ENCODE measurements at regions not wholly inside any gene's neighbourhood (a gene's known extent, or its start where the extent isn't known, plus 50 kb on each side); places are given as distances from the start of the nearest gene placed in this dataset.
"Not testable (repeated sequence)": the region's sequence is repeated elsewhere in the genome, so short reads cannot be mapped to it uniquely, and the experiment has no call there.

- no peak for DNase-seq
These were observed 149.1 kb downstream of the NFKBIZ start for GRCh38 chr3:101998256-101998926.

GRCh38 chr3:101999177-101999779 is 150.0 kb downstream of the NFKBIZ start:
- DNase-seq: peak in 1 of 5 experiments; percentile 22

- peak in 1 of 5 experiments; percentile 61 for DNase-seq
These were observed 151.4 kb downstream of the NFKBIZ start for GRCh38 chr3:102000620-102001209.

GRCh38 chr3:102002056-102002455 is 152.7 kb downstream of the NFKBIZ start:
- no peak for DNase-seq

GRCh38 chr3:102004561-102004960 is 155.2 kb downstream of the NFKBIZ start:
- no peak for DNase-seq

- DNase-seq: no peak
These were observed 156.2 kb downstream of the NFKBIZ start for GRCh38 chr3:102005551-102005950.

- no peak for DNase-seq
These were observed 157.6 kb downstream of the NFKBIZ start for GRCh38 chr3:102006812-102007485.

GRCh38 chr3:102008436-102008835 is 159.1 kb downstream of the NFKBIZ start:
- DNase-seq: not testable (repeated sequence)

- no peak for DNase-seq
These were observed 167.1 kb downstream of the NFKBIZ start for GRCh38 chr3:102016417-102016816.

GRCh38 chr3:102017784-102018183 is 168.5 kb downstream of the NFKBIZ start:
- DNase-seq: no peak

- DNase-seq: no peak
These were observed 169.2 kb downstream of the NFKBIZ start for GRCh38 chr3:102018551-102018950.

GRCh38 chr3:102020735-102021134 is 171.4 kb downstream of the NFKBIZ start:
- no peak for DNase-seq

GRCh38 chr3:102024270-102024904 is 175.1 kb downstream of the NFKBIZ start:
- peak in 1 of 5 experiments; percentile 35 for DNase-seq

GRCh38 chr3:102025606-102026270 is 176.4 kb downstream of the NFKBIZ start:
- no peak for DNase-seq

- no peak for DNase-seq
These were observed 177.3 kb downstream of the NFKBIZ start for GRCh38 chr3:102026656-102027055.

- no peak for DNase-seq
These were observed 181.3 kb downstream of the NFKBIZ start for GRCh38 chr3:102030661-102031060.

- DNase-seq: peak in 1 of 5 experiments; percentile 40
These were observed 182.5 kb downstream of the NFKBIZ start for GRCh38 chr3:102031834-102032233.

GRCh38 chr3:102032491-102033383 is 183.4 kb downstream of the NFKBIZ start:
- DNase-seq: no peak

- DNase-seq: peak in 1 of 5 experiments; percentile 65
These were observed 185.5 kb downstream of the NFKBIZ start for GRCh38 chr3:102034639-102035451.

- DNase-seq: no peak
These were observed 186.7 kb downstream of the NFKBIZ start for GRCh38 chr3:102036017-102036416.

Measured in T-helper 2 cell (primary cell).